GM12865 (cell line): ENCODE measurements at regions not wholly inside any gene's neighbourhood (a gene's known extent, or its start where the extent isn't known, plus 50 kb on each side); places are given as distances from the start of the nearest gene placed in this dataset.
"Not testable (repeated sequence)": the region's sequence is repeated elsewhere in the genome, so short reads cannot be mapped to it uniquely, and the experiment has no call there.

ENCODE experiments used
- DNase-seq: peaks from one replicate; pipeline ENCODE4 v3.0.0; 2010; ENCODE audit warnings: low read depth
- H3K4me3 ChIP-seq: 2 replicates; pipeline ENCODE4 v1.5.1; 2011; ENCODE audit warnings: mild to moderate bottlenecking, low read depth, low read length, control low read depth
- CTCF ChIP-seq: IDR thresholded peaks from 2 replicates; pipeline ENCODE4 v1.5.1; 2011; ENCODE audit warnings: low read length, control low read depth, low read depth, inconsistent platforms; ENCODE audit not compliant: insufficient read depth; ENCODE audit errors: missing control alignments

GRCh38 chr2:239720361-239721360 is 304.5 kb downstream of the NDUFA10 start:
- no peak for TF ChIP-seq CTCF
- no peak for DNase-seq
- no peak overlapping the region for H3K4me3 ChIP-seq

GRCh38 chr2:239719791-239720360 is 305.3 kb downstream of the NDUFA10 start:
- no peak overlapping the region for H3K4me3 ChIP-seq
- no peak for DNase-seq
- no peak for TF ChIP-seq CTCF

GRCh38 chr2:239718991-239719390 is 306.2 kb downstream of the NDUFA10 start:
- not testable (repeated sequence) for H3K4me3 ChIP-seq, DNase-seq

GRCh38 chr2:239717706-239718105 is 307.4 kb downstream of the NDUFA10 start:
- DNase-seq = no peak
- H3K4me3 ChIP-seq = no peak overlapping the region
- no peak for TF ChIP-seq CTCF

- no peak for DNase-seq
- no peak for TF ChIP-seq CTCF
Measured at GRCh38 chr2:239717319-239717675, 307.8 kb downstream of the NDUFA10 start.

GRCh38 chr2:239716536-239717318 is 308.4 kb downstream of the NDUFA10 start:
- TF ChIP-seq CTCF = no peak
- no peak overlapping the region for H3K4me3 ChIP-seq
- no peak for DNase-seq

More at GRCh38 chr2:239717319-239717675, 307.8 kb downstream of the NDUFA10 start:
- no peak overlapping the region for H3K4me3 ChIP-seq

- no peak for TF ChIP-seq CTCF
- DNase-seq = no peak
- no peak overlapping the region for H3K4me3 ChIP-seq
Measured at GRCh38 chr2:239716009-239716408, 309.1 kb downstream of the NDUFA10 start.
